ENCODE measurements at regions not wholly inside any gene's neighbourhood (a gene's known extent, or its start where the extent isn't known, plus 50 kb on each side); places are given as distances from the start of the nearest gene placed in this dataset.
"Not testable (repeated sequence)": the region's sequence is repeated elsewhere in the genome, so short reads cannot be mapped to it uniquely, and the experiment has no call there.

DNA sequence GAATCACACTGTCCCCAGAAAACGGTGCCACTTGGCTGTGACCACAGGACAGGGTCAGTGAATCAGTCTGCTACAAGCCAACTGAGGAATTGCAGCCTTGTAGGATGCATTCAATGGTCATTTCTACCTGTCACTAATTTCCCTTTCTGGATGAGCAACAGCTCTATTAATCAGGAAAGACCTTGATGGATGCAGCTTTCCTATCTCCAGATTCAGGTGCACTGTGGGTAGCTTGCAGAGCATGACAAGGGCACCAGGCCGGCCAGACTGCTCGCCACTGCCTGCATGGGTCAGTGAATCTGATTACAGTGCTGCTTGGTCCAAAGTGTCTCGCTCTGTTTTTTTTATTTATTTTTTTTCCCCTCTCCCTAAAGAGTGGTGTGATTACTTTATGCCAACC is 506.8 kb upstream of the AUTS2 start:
- no peaks in the 10 kb centered on the region for H3K36me3 ChIP-seq (ENCODE audit: control insufficient read depth in 1 of 2, insufficient read depth in 2 of 2, low read length in 2 of 2)
- no peak overlapping the region for H3K9ac ChIP-seq (ENCODE audit: low read depth in 1 of 2, low read length in 2 of 2)
- no peaks in the 10 kb centered on the region for H3K27me3 ChIP-seq (ENCODE audit: control insufficient read depth in 1 of 2, insufficient read depth in 2 of 2, low read length in 2 of 2)
- H3K9me3 ChIP-seq (ENCODE audit: control insufficient read depth in 1 of 2, low read length in 2 of 2): no peaks in the 10 kb centered on the region
- no peak overlapping the region for H3K27ac ChIP-seq (ENCODE audit: low read depth, low read length)
- no peak overlapping the region for H3K4me3 ChIP-seq (ENCODE audit: low read depth in 1 of 2, low read length in 2 of 2)
- H3K4me1 ChIP-seq (ENCODE audit: control insufficient read depth in 1 of 2, insufficient read depth in 2 of 2, low read length in 2 of 2): no peaks in the 10 kb centered on the region

GRCh38 chr7:69095127-69095526 is 503.1 kb upstream of the AUTS2 start:
- no peak overlapping the region for H3K4me3 ChIP-seq (ENCODE audit: low read depth in 1 of 2, low read length in 2 of 2)
- no peaks in the 10 kb centered on the region for H3K27me3 ChIP-seq (ENCODE audit: control insufficient read depth in 1 of 2, insufficient read depth in 2 of 2, low read length in 2 of 2)
- no peaks in the 10 kb centered on the region for H3K9me3 ChIP-seq (ENCODE audit: control insufficient read depth in 1 of 2, low read length in 2 of 2)
- no peaks in the 10 kb centered on the region for H3K36me3 ChIP-seq (ENCODE audit: control insufficient read depth in 1 of 2, insufficient read depth in 2 of 2, low read length in 2 of 2)
- no peak overlapping the region for H3K27ac ChIP-seq (ENCODE audit: low read depth, low read length)
- no peaks in the 10 kb centered on the region for H3K4me1 ChIP-seq (ENCODE audit: control insufficient read depth in 1 of 2, insufficient read depth in 2 of 2, low read length in 2 of 2)
- H3K9ac ChIP-seq (ENCODE audit: low read depth in 1 of 2, low read length in 2 of 2): no peak overlapping the region

- no peaks in the 10 kb centered on the region for H3K4me1 ChIP-seq (ENCODE audit: control insufficient read depth in 1 of 2, insufficient read depth in 2 of 2, low read length in 2 of 2)
- no peak overlapping the region for H3K27ac ChIP-seq (ENCODE audit: low read depth, low read length)
- no peaks in the 10 kb centered on the region for H3K27me3 ChIP-seq (ENCODE audit: control insufficient read depth in 1 of 2, insufficient read depth in 2 of 2, low read length in 2 of 2)
- H3K9me3 ChIP-seq (ENCODE audit: control insufficient read depth in 1 of 2, low read length in 2 of 2): no peaks in the 10 kb centered on the region
- no peak overlapping the region for H3K4me3 ChIP-seq (ENCODE audit: low read depth in 1 of 2, low read length in 2 of 2)
- H3K9ac ChIP-seq (ENCODE audit: low read depth in 1 of 2, low read length in 2 of 2): no peak overlapping the region
- no peaks in the 10 kb centered on the region for H3K36me3 ChIP-seq (ENCODE audit: control insufficient read depth in 1 of 2, insufficient read depth in 2 of 2, low read length in 2 of 2)
Observed at GRCh38 chr7:69095649-69096048, 502.6 kb upstream of the AUTS2 start.

DNA sequence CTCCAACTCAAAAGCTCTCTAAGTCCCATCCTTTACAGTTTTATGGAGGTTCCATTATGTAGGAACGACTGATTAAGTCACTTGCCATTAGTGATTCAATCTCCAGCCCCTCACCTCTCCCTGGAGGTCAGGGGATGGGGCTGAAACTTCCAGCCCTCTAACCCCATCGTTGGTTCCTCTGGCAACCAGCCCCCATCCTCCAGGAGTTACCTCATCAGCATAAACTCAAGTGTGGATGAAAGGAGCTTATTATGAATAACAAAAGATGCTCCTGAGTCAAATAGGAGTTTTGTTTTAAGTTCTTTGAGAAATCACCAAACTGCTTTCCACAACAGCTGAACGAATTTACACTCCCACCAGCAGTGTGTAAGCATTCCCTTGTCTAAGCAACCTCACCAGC is 494.3 kb upstream of the AUTS2 start:
- H3K36me3 ChIP-seq (ENCODE audit: control insufficient read depth in 1 of 2, insufficient read depth in 2 of 2, low read length in 2 of 2): no peaks in the 10 kb centered on the region

DNA sequence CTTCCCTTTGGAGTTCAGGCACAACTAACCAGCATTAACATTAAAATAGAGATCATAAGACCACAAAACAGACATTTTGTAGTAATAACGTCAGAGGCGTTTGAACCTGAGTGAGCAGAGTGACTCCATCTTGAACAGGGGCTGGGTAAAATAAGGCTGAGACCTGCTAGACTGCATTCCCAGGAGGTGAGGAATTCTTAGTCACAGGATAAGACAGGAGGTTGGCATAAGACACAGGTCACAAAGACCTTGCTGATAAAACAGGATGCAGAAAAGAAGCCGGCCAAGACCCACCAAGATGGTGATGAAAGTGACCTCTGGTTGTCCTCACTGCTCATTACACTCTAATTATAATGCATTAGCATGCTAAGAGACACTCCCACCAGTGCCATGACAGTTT is 493.2 kb upstream of the AUTS2 start:
- no peak overlapping the region for H3K27ac ChIP-seq (ENCODE audit: low read depth, low read length)
- no peaks in the 10 kb centered on the region for H3K9me3 ChIP-seq (ENCODE audit: control insufficient read depth in 1 of 2, low read length in 2 of 2)

More for the DNA sequence above, 494.3 kb upstream of the AUTS2 start:
- Histone ChIP-seq H3K27ac (ENCODE audit: low read depth, low read length) (no peak overlapping the region), H3K9me3 (ENCODE audit: control insufficient read depth in 1 of 2, low read length in 2 of 2) (no peaks in the 10 kb centered on the region), H3K27me3 (ENCODE audit: control insufficient read depth in 1 of 2, insufficient read depth in 2 of 2, low read length in 2 of 2) (no peaks in the 10 kb centered on the region), H3K4me1 (ENCODE audit: control insufficient read depth in 1 of 2, insufficient read depth in 2 of 2, low read length in 2 of 2) (no peaks in the 10 kb centered on the region), H3K9ac (ENCODE audit: low read depth in 1 of 2, low read length in 2 of 2) (no peak overlapping the region), H3K4me3 (ENCODE audit: low read depth in 1 of 2, low read length in 2 of 2) (no peak overlapping the region)

GRCh38 chr7:69105981-69106380 is 492.3 kb upstream of the AUTS2 start:
- Histone ChIP-seq H3K9me3 (ENCODE audit: control insufficient read depth in 1 of 2, low read length in 2 of 2) (no peaks in the 10 kb centered on the region), H3K4me1 (ENCODE audit: control insufficient read depth in 1 of 2, insufficient read depth in 2 of 2, low read length in 2 of 2) (no peaks in the 10 kb centered on the region), H3K27ac (ENCODE audit: low read depth, low read length) (no peak overlapping the region), H3K4me3 (ENCODE audit: low read depth in 1 of 2, low read length in 2 of 2) (no peak overlapping the region), H3K36me3 (ENCODE audit: control insufficient read depth in 1 of 2, insufficient read depth in 2 of 2, low read length in 2 of 2) (no peaks in the 10 kb centered on the region), H3K9ac (ENCODE audit: low read depth in 1 of 2, low read length in 2 of 2) (no peak overlapping the region), H3K27me3 (ENCODE audit: control insufficient read depth in 1 of 2, insufficient read depth in 2 of 2, low read length in 2 of 2) (no peaks in the 10 kb centered on the region)

More for the DNA sequence above, 493.2 kb upstream of the AUTS2 start:
- Histone ChIP-seq H3K4me1 (ENCODE audit: control insufficient read depth in 1 of 2, insufficient read depth in 2 of 2, low read length in 2 of 2) (no peaks in the 10 kb centered on the region), H3K27me3 (ENCODE audit: control insufficient read depth in 1 of 2, insufficient read depth in 2 of 2, low read length in 2 of 2) (no peaks in the 10 kb centered on the region), H3K4me3 (ENCODE audit: low read depth in 1 of 2, low read length in 2 of 2) (no peak overlapping the region), H3K36me3 (ENCODE audit: control insufficient read depth in 1 of 2, insufficient read depth in 2 of 2, low read length in 2 of 2) (no peaks in the 10 kb centered on the region), H3K9ac (ENCODE audit: low read depth in 1 of 2, low read length in 2 of 2) (no peak overlapping the region)

DNA sequence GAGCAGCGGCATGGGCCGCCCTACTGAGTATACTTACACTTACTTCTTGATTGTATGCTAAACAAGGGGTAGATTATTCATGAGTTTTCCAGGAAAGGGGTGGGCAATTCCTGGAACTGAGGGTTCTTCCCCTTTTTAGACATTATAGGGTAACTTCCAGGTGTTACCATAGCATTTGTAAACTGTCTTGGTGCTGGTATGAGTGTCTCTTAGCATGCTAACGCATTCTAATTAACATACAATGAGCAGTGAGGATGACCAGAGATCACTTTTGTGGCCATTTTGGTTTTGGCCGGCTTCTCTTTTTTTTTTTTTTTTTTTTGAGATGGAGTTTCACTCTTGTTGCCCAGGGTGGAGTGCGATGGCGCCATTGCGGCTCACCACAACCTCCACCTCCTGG is 491.8 kb upstream of the AUTS2 start:
- H3K36me3 ChIP-seq (ENCODE audit: control insufficient read depth in 1 of 2, insufficient read depth in 2 of 2, low read length in 2 of 2); H3K4me1 ChIP-seq (ENCODE audit: control insufficient read depth in 1 of 2, insufficient read depth in 2 of 2, low read length in 2 of 2); H3K27ac ChIP-seq (ENCODE audit: low read depth, low read length); H3K9me3 ChIP-seq (ENCODE audit: control insufficient read depth in 1 of 2, low read length in 2 of 2); H3K27me3 ChIP-seq (ENCODE audit: control insufficient read depth in 1 of 2, insufficient read depth in 2 of 2, low read length in 2 of 2); H3K9ac ChIP-seq (ENCODE audit: low read depth in 1 of 2, low read length in 2 of 2); H3K4me3 ChIP-seq (ENCODE audit: low read depth in 1 of 2, low read length in 2 of 2): not testable (repeated sequence)

GRCh38 chr7:69106946-69107345 is 491.3 kb upstream of the AUTS2 start:
- H3K27ac ChIP-seq (ENCODE audit: low read depth, low read length); H3K9ac ChIP-seq (ENCODE audit: low read depth in 1 of 2, low read length in 2 of 2); H3K36me3 ChIP-seq (ENCODE audit: control insufficient read depth in 1 of 2, insufficient read depth in 2 of 2, low read length in 2 of 2); H3K9me3 ChIP-seq (ENCODE audit: control insufficient read depth in 1 of 2, low read length in 2 of 2); H3K4me3 ChIP-seq (ENCODE audit: low read depth in 1 of 2, low read length in 2 of 2); H3K27me3 ChIP-seq (ENCODE audit: control insufficient read depth in 1 of 2, insufficient read depth in 2 of 2, low read length in 2 of 2); H3K4me1 ChIP-seq (ENCODE audit: control insufficient read depth in 1 of 2, insufficient read depth in 2 of 2, low read length in 2 of 2): not testable (repeated sequence)

DNA sequence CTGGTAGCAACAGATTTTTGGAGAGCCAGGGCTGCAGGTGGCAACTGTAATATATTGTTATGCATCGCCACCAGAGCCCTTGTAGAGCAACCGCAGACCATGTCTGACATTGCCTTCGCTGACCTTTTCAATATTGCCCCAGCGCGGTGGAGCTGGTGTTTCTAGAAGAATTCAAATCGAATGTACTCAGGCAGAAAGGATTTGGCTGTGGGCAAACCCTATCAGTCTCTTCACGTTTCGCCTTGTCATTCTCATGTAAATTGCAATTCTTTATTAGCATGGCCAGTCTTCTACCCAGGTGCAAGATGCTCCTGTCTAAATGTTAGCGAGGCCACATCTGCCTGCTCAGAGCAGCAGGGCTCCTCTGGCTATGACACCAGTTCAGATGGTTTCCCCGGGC is 490.2 kb upstream of the AUTS2 start:
- Histone ChIP-seq H3K4me1 (ENCODE audit: control insufficient read depth in 1 of 2, insufficient read depth in 2 of 2, low read length in 2 of 2) (no peaks in the 10 kb centered on the region), H3K27me3 (ENCODE audit: control insufficient read depth in 1 of 2, insufficient read depth in 2 of 2, low read length in 2 of 2) (no peaks in the 10 kb centered on the region), H3K9ac (ENCODE audit: low read depth in 1 of 2, low read length in 2 of 2) (no peak overlapping the region), H3K9me3 (ENCODE audit: control insufficient read depth in 1 of 2, low read length in 2 of 2) (no peaks in the 10 kb centered on the region), H3K27ac (ENCODE audit: low read depth, low read length) (no peak overlapping the region), H3K36me3 (ENCODE audit: control insufficient read depth in 1 of 2, insufficient read depth in 2 of 2, low read length in 2 of 2) (no peaks in the 10 kb centered on the region), H3K4me3 (ENCODE audit: low read depth in 1 of 2, low read length in 2 of 2) (no peak overlapping the region)

- no peak overlapping the region for H3K4me3 ChIP-seq (ENCODE audit: low read depth in 1 of 2, low read length in 2 of 2)
- no peaks in the 10 kb centered on the region for H3K27me3 ChIP-seq (ENCODE audit: control insufficient read depth in 1 of 2, insufficient read depth in 2 of 2, low read length in 2 of 2)
- no peak overlapping the region for H3K9ac ChIP-seq (ENCODE audit: low read depth in 1 of 2, low read length in 2 of 2)
- no peaks in the 10 kb centered on the region for H3K36me3 ChIP-seq (ENCODE audit: control insufficient read depth in 1 of 2, insufficient read depth in 2 of 2, low read length in 2 of 2)
- H3K9me3 ChIP-seq (ENCODE audit: control insufficient read depth in 1 of 2, low read length in 2 of 2): no peaks in the 10 kb centered on the region
- no peak overlapping the region for H3K27ac ChIP-seq (ENCODE audit: low read depth, low read length)
- H3K4me1 ChIP-seq (ENCODE audit: control insufficient read depth in 1 of 2, insufficient read depth in 2 of 2, low read length in 2 of 2): no peaks in the 10 kb centered on the region
Observed at GRCh38 chr7:69109246-69109645, 489.0 kb upstream of the AUTS2 start.

GRCh38 chr7:69109879-69110278 is 488.4 kb upstream of the AUTS2 start:
- H3K36me3 ChIP-seq (ENCODE audit: control insufficient read depth in 1 of 2, insufficient read depth in 2 of 2, low read length in 2 of 2): no peaks in the 10 kb centered on the region
- H3K27ac ChIP-seq (ENCODE audit: low read depth, low read length): no peak overlapping the region
- no peak overlapping the region for H3K9ac ChIP-seq (ENCODE audit: low read depth in 1 of 2, low read length in 2 of 2)

More at GRCh38 chr7:69109879-69110278, 488.4 kb upstream of the AUTS2 start:
- H3K4me1 ChIP-seq (ENCODE audit: control insufficient read depth in 1 of 2, insufficient read depth in 2 of 2, low read length in 2 of 2): no peaks in the 10 kb centered on the region
- H3K27me3 ChIP-seq (ENCODE audit: control insufficient read depth in 1 of 2, insufficient read depth in 2 of 2, low read length in 2 of 2): no peaks in the 10 kb centered on the region
- H3K4me3 ChIP-seq (ENCODE audit: low read depth in 1 of 2, low read length in 2 of 2): no peak overlapping the region
- no peaks in the 10 kb centered on the region for H3K9me3 ChIP-seq (ENCODE audit: control insufficient read depth in 1 of 2, low read length in 2 of 2)
